Uterus (tissue), 3 donors: ENCODE measurements at regions not wholly inside any gene's neighbourhood (a gene's known extent, or its start where the extent isn't known, plus 50 kb on each side); places are given as distances from the start of the nearest gene placed in this dataset.

Experiments
- DNase-seq, 2 donors: peaks; one replicate each; pipeline ENCODE4 v3.0.0-alpha.2; 2019 to 2020
- H3K27ac ChIP-seq, 2 donors: fragments of 200-600 bp; sonication (generic); 1 replicate in 1 of 2; 2 replicates in 1 of 2; pipeline ENCODE4 v1.5.1; 2016 to 2018
- H3K27me3 ChIP-seq, 2 donors: fragments of 200-600 bp; sonication (generic); one replicate each; pipeline ENCODE4 v1.5.1; 2018 to 2019; ENCODE audit warnings: control low read depth in 1 of 2
- H3K36me3 ChIP-seq, 2 donors: fragments of 200-600 bp; sonication (generic); one replicate each; pipeline ENCODE4 v1.5.1; 2019; ENCODE audit warnings: control low read depth in 1 of 2
- H3K4me1 ChIP-seq, 2 donors: fragments of 200-600 bp; sonication (generic); one replicate each; pipeline ENCODE4 v1.5.1; 2018 to 2019; ENCODE audit warnings: control low read depth in 1 of 2
- H3K4me3 ChIP-seq, 2 donors: fragments of 200-600 bp; sonication (generic); 1 replicate in 1 of 2; 2 replicates in 1 of 2; pipeline ENCODE4 v1.5.1; 2018 to 2019; ENCODE audit warnings: mild to moderate bottlenecking in 1 of 2
- H3K9me3 ChIP-seq, 2 donors: fragments of 200-600 bp; sonication (generic); one replicate each; pipeline ENCODE4 v1.5.1; 2019; ENCODE audit warnings: control low read depth in 1 of 2
- CTCF ChIP-seq, 4 experiments: fragments of 200-600 bp in 2 of 4; fragments of 450-650 bp in 2 of 4; sonication (generic) in 2 of 4; IDR thresholded peaks; one replicate each; pipeline ENCODE4 v1.5.1; 2016 to 2019; ENCODE audit warnings: antibody characterized with exemption in 4 of 4, mild to moderate bottlenecking in 2 of 4, moderate library complexity in 1 of 4
- POLR2A ChIP-seq, 2 donors: fragments of 450-650 bp; IDR thresholded peaks; one replicate each; pipeline ENCODE4 v1.6.1; 2016; ENCODE audit warnings: antibody characterized with exemption in 2 of 2, mild to moderate bottlenecking in 1 of 2, moderate library complexity in 1 of 2
- intact Hi-C: fragments of 100-400 bp; cut with DNase I; formaldehyde crosslinking; loops from one replicate; pipeline ENCODE4 v1.15.1; 2023; ENCODE audit warnings: low total_unique reads
- donor health status: DM: yes; HTN: yes; CAD: no.

DNA sequence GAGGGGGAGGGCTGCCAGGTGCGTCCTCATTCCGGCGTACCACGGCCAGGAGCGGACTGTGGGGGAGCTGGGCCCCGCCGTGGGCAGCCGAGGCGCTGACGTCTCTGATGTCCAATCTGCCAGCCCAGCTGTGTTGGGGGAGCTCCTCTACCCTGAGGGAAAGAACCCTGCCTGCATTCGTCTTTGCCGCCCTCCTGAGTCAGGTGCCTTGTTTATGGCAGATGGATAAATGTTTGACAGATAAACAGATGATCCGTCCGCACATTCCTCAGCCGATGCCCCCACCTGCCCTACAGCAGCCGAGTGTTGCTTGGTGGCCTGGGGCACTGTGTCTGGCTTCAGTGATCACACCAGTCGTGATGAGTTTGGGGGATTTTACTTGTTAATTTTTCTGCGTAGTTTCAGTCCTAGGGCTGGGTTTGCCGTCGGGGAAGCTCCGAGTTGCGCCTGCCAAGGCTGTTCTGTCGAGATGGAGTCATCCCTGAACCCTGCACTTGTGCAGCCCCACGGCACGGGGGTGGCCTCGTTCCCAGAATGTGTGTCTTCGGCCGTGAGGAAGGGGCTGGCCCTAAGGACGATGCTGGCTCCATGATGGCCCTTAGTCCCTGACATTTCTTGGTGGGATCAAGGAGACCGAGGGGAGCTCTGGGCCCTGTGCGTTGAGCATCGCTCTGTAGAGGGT lies 1083.9 kb downstream of the BRD1 start:
- DNase-seq, result no peak
- no peak for TF ChIP-seq POLR2A (IDR thresholded peaks at IDR 0.05)
- TF ChIP-seq CTCF (IDR thresholded peaks at IDR 0.05), result no peak

DNA sequence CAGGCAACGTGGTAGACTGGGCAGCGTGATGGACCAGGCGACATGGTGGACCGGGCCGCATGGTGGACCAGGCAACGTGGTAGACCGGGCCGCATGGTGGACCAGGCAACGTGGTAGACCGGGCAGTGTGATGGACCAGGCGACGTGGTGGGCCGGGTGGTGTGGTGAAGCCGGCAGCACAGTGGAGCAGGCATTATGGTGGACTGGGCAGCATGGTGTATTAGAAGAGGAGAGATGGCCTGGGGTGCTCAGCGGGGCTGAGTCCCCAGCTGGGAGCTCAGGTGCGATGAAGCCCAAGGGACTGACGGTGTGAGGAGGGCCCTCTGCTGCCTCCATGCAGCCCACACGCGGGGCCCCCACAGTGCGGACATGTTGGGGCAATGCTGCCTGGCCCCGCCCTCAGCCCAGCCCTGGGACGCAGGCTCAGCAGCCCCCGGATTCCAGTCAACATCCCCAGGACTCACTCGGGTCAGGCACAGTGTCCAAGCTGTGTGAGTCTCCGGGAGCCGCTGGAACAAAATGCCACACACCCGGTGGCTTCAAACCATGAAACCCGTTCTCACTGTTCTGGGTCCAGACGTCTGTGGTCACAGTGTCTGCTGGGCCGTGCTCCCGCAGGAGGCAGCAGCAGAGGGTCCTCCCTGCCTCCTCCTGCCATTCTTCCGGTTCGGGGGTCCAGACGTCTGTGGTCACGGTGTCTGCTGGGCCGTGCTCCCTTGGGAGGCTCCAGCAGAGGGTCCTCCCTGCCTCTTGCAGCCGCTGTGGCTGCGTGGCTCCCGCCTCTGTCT lies 1084.9 kb downstream of the BRD1 start:
- no peak overlapping the region for H3K27ac ChIP-seq
- H3K4me1 ChIP-seq, result no peaks in the 10 kb centered on the region
- H3K4me3 ChIP-seq, result no peak overlapping the region
- H3K9me3 ChIP-seq, result no peaks in the 10 kb centered on the region
- DNase-seq, result no peak
- TF ChIP-seq CTCF (IDR thresholded peaks at IDR 0.05) (no peak), POLR2A (IDR thresholded peaks at IDR 0.05) (no peak)
- no peaks in the 10 kb centered on the region for H3K27me3 ChIP-seq
- H3K36me3 ChIP-seq, result no peaks in the 10 kb centered on the region
- intact Hi-C loops, result no loop called here

More for the DNA sequence above, 1083.9 kb downstream of the BRD1 start:
- no peaks in the 10 kb centered on the region for H3K36me3 ChIP-seq
- intact Hi-C loops, result no loop called here
- H3K27ac ChIP-seq, result no peak overlapping the region
- no peaks in the 10 kb centered on the region for H3K9me3 ChIP-seq
- H3K4me1 ChIP-seq, result no peaks in the 10 kb centered on the region
- no peaks in the 10 kb centered on the region for H3K27me3 ChIP-seq
- no peak overlapping the region for H3K4me3 ChIP-seq

GRCh38 chr22:48742191-48742555 lies 1085.5 kb downstream of the BRD1 start:
- no peak overlapping the region for H3K27ac ChIP-seq
- H3K36me3 ChIP-seq, result no peaks in the 10 kb centered on the region
- TF ChIP-seq CTCF (IDR thresholded peaks at IDR 0.05) (no peak), POLR2A (IDR thresholded peaks at IDR 0.05) (no peak)
- intact Hi-C loops, result no loop called here
- no peaks in the 10 kb centered on the region for H3K9me3 ChIP-seq
- no peaks in the 10 kb centered on the region for H3K4me1 ChIP-seq
- H3K4me3 ChIP-seq, result no peak overlapping the region
- H3K27me3 ChIP-seq, result no peaks in the 10 kb centered on the region
- no peak for DNase-seq

DNA sequence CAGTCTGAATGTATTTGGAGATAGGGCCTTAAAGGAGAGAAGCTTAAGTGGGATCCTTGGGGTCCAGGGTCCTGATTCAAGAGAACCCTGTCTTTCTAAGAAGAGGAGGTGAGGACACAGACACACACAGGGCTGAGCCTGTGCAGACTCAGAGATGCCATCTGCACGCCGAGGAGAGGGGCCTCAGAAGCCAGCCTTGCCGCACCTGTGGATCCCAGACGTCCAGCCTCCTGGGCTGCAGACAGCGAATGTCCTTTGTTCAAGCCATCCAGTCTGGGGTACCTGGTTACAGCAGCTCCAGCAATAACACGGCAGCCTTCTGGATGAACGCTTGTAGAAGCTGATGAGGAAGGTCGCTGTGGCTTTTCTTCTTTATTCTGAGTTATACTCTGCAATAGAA lies 1086.1 kb downstream of the BRD1 start:
- H3K36me3 ChIP-seq, result no peaks in the 10 kb centered on the region
- no peaks in the 10 kb centered on the region for H3K9me3 ChIP-seq
- TF ChIP-seq POLR2A (IDR thresholded peaks at IDR 0.05), result no peak
- no peak for TF ChIP-seq CTCF (IDR thresholded peaks at IDR 0.05)
- H3K4me3 ChIP-seq, result no peak overlapping the region
- DNase-seq, result no peak
- no peak overlapping the region for H3K27ac ChIP-seq
- H3K27me3 ChIP-seq, result no peaks in the 10 kb centered on the region
- H3K4me1 ChIP-seq, result no peaks in the 10 kb centered on the region
- intact Hi-C loops, result no loop called here

DNA sequence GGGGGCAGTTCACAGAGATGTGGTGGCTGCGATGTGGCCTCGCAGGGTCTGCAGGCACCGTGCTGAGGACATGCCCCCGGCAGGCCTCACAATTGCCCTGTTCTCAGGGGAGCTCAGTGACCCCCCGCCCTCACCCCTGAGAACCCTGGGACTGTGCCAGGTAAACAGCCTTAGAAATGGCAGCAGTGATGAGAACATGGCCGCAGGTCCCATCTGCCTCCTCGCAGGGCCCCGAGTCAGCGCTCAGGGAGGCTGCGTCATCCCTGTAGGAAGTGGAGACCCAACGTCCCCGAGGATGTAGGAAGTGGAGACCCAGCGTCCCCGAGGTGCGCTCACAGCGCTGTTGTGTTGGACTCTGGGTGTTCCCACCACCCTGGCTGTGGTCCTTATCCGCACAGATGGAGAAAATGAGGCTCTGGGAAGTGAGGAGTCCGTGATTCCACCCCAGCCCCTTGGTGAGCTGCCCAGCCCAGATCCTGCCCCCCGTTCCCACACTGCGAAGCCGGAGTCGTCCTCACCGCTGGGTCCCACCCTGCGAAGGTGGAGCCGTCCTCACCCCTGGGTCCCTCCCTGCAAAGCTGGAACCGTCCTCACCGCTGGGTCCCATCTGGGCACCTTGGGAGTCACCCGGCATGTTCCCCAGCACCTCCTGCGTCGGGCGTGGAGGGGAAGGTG lies 1086.8 kb downstream of the BRD1 start:
- TF ChIP-seq POLR2A (IDR thresholded peaks at IDR 0.05) (no peak), CTCF (IDR thresholded peaks at IDR 0.05) (no peak)
- Histone ChIP-seq H3K27ac (no peak overlapping the region), H3K27me3 (no peaks in the 10 kb centered on the region), H3K36me3 (no peaks in the 10 kb centered on the region), H3K4me1 (no peaks in the 10 kb centered on the region), H3K4me3 (no peak overlapping the region), H3K9me3 (no peaks in the 10 kb centered on the region)
- DNase-seq, result no peak
- intact Hi-C loops, result no loop called here
